Epidermal melanocyte (primary cell): ENCODE measurements at regions not wholly inside any gene's neighbourhood (a gene's known extent, or its start where the extent isn't known, plus 50 kb on each side); places are given as distances from the start of the nearest gene placed in this dataset.

Source experiments
- DNase-seq: peaks from one replicate; pipeline ENCODE4 v3.0.0; 2011; ENCODE audit warnings: low spot score; ENCODE audit not compliant: insufficient read length

DNA sequence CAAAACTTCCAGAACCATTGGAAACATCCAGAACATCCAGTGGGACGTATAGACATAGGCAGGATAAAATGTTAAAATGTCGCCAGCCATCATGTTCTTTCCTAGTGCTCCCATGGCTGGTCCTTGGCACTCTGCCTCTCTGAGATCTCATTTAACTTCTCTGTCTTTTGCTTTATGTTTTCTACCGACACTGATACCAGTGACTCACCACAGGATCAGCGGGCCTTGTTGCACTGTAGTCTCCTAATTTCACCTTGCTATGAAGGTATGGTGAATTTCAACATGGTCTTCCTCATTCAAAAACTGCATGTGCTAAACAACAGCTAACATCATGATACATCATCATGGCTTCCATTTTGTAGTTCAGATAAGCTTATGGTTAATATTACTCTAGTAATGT is 521.0 kb upstream of the IGFBP7 start:
- DNase-seq = no peak

GRCh38 chr4:57628004-57628403 is 517.8 kb upstream of the IGFBP7 start:
- DNase-seq = no peak

GRCh38 chr4:57614257-57614932 is 504.2 kb upstream of the IGFBP7 start:
- no peak for DNase-seq

DNA sequence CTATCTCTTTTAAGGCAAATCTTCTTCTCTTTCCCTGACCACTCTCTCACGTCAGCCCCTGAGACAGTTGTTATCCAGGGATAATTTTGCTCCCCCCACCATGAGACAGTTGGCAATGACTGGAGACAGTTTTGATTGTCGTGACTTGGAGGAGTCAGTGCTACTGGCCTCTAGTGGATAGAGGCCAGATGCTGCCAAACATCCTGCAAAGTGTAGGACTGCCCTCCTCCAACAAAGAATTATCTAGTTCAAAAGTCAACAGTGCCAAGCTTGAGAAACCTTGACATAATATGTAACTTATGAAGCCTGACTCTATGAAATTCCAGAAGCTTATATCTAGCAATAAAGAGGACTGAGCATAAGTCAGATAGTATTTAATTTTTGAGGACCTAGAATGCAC is 502.1 kb upstream of the IGFBP7 start:
- DNase-seq = no peak

DNA sequence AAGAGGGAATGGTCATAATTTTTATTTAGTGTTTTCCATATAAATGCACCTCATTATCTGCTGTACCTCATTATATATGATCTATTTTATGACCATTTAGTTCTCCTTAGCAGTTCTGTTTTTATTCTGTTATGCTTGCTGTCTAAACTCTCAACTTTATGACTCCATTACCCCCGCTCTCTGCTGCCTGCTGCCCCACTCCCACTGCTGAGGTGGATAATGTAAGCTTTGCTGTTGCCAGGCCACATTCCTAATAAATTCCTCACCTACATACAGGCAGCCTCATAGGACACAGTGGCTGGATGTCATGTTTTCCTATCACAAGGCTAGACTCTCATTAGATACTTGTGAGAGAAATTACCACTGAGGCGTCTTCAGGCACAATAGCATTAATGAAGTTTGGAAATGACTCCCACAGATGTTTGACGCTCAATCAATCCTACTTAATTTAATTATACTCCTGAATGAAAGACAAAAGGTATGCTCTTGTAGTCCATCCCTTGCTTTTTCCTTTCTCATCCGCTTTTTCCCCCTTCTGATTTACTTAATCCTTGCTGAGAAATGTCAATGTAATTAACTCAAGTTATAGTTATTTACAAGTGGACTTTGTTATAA is 497.5 kb upstream of the IGFBP7 start:
- no peak for DNase-seq

DNA sequence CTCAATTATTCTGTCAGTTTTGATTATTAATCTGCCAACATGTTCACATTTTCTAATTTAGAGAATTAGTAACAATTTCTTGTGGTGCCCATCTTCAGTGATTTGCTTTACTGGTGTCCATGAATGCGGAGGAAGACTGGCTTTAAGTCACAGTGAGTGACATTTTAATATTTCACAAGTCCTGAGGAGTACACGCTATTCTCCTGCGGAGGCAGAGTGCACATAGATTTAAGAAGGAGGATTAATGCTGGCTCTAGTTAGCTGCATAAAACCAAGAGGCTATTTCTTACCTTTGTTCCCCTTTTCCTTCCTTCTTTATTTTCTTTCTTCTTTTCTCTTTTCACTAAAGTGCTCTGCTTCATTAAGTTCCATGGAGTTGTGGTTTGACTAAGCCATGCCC is 495.2 kb upstream of the IGFBP7 start:
- DNase-seq = no peak

GRCh38 chr4:57602141-57602540 is 492.0 kb upstream of the IGFBP7 start:
- DNase-seq = no peak

GRCh38 chr4:57591073-57591472 is 480.9 kb upstream of the IGFBP7 start:
- DNase-seq = no peak

DNA sequence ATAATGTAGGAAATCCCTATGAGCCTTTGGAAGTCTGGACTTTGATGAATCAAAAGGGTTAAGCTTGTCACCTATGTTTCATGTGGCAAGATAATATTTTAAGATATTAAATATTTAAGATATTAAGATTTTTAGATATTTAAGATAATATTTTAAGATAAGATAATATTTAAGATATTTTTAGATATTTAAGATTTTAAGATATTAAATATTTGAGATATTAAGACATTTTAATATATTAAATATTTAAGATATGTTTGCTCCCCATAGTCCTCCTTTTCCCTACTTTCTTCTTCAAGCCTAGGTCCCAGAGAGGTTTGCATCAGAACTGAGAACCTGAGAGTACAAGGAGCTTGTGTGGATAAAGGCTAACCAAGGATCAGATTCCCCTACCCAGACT is 478.4 kb upstream of the IGFBP7 start:
- no peak for DNase-seq

DNA sequence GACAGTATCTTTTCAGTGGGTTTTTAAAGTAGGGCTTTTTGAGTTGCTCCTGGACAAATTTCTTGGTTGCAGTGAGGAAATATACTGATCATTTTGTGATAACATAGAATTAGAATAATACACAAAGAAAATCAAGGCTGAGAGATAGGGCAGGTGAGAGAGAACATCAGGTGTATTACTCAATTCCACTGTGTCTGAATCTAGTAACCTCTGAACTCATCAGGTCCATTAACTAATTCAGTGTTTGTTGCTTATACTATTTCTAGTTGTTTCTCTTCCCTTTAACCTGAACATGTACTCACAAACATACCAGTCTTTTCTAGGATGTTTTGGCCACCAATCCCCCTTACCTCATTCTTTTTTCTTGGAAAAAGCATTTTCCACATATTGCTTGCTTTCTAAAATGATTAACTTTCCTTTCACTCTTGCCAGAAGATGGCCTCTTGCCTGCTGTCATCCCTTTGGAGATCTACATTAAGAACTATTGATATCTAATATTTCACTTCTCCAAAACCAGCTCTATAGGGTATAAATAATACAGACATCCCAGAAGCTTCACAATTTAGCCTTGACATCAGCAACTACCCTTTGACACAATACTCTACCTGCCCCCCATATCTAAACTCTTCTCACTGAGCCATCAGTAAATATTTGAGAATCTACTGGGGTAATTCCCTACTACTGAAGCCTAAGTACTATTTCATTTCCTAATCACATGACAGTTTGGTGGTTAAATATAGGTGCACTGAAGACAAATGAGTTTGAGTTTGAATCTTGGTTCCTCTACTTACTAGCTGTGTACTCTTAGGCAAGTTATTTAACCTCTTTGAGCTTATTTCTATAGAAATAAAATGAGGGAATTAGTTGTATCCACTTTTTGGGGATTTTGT is 470.8 kb upstream of the IGFBP7 start:
- no peak for DNase-seq

DNA sequence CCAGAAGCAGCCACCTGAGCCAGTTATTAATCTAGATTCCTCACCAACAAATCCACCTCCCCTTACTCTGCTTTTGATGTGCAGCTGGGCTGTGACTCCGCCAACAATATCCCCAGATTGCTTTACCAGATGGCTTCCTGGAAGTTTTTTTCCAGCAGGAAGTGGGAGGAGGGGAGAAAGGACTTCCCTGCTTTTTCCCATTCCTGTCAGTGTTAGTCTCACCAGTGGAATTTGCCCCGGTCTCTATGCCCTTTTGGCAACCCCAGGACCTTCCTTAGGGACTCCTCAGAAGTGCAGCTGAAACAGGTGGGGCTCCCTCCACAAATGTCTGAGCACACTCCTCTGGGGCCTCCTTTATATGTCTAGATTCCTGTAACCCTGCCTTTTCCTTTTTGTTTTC is 465.2 kb upstream of the IGFBP7 start:
- DNase-seq = no peak

GRCh38 chr4:57554556-57555092 is 444.4 kb upstream of the IGFBP7 start:
- DNase-seq = no peak

- no peak for DNase-seq
Measured at GRCh38 chr4:57553728-57554127, 443.5 kb upstream of the IGFBP7 start.

- DNase-seq = no peak
Measured at GRCh38 chr4:57550198-57550597, 440.0 kb upstream of the IGFBP7 start.

- no peak for DNase-seq
Measured at GRCh38 chr4:57548856-57549255, 438.7 kb upstream of the IGFBP7 start.

DNA sequence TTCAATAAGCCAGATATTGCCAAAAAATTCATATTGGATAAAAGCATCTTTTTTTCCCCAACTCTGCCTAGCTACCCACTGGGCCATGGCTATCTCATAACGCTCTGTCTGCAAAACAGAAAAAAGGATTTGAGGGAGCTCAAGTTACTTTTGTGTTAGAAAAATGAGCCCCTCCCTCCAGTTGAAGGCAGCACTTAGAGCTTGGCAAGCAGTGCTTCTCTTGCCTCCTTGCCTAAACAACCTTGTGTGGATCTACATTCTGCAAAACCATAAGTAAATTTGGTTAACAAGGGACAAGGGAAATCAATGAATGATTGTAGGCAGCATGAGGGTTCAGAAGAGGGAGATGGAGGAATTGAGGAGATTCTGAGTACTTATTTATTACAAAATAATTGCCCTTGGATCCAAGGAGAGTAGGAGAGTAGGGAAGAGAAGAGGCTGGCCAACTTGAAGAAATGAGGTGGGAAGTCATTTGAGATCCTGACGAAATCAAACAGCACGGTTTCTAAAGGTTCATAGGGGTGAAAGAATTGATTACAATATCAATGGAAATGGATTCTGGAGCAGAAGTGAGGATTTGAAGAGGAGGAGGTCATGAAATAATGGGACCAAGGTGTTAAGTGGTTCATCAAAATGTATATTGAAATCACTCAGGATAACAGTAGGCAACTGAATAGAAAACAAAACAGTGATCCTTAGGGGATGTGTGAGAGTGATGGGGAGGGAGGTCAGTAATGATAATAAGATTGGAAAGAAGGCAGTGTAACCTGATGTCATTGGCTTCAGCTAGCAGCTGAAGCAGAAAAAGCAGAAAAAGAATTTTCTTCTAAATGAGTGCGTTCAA is 434.8 kb upstream of the IGFBP7 start:
- no peak for DNase-seq

- no peak for DNase-seq
Measured at GRCh38 chr4:57504797-57505530, 394.8 kb upstream of the IGFBP7 start.

- no peak for DNase-seq
Measured at GRCh38 chr4:57504139-57504538, 394.0 kb upstream of the IGFBP7 start.

DNA sequence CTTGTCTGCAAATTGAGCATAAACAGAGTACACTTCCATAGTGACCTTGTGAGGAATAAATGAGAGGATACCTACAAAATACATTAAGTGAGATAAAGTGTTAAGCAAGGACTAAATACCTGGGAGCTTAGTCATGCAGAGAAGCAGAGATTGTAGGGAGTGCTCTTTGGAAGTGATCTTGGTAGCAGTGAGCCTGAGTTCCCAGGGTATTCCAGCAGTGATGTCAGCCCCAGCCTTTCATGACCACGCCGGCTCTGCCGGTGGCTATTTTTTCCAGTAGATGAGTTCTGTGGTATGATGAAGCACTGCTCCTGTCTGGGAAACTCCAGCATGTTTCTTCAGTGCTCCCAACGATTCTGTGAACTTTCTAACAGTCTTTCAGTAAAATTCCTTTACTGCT is 391.5 kb upstream of the IGFBP7 start:
- no peak for DNase-seq

DNA sequence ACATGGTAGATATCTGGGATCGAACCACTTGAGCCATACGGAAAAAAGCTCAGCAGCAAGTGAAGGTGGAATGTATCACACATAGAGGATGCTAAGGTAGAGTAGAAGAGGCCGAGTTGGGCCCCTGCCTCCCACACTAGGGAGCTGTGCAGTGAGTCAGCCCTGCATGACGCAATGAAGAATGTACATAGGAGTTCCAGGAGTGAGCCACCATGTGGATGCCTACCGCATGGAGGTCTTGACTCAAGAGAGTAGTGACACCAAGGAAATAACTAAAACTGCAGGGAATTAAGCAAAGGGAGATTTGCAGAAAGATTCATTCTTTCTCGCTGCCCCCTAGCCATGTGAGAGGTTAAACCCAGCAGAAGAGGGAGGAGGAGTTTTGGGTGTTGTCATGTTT is 389.6 kb upstream of the IGFBP7 start:
- no peak for DNase-seq

DNA sequence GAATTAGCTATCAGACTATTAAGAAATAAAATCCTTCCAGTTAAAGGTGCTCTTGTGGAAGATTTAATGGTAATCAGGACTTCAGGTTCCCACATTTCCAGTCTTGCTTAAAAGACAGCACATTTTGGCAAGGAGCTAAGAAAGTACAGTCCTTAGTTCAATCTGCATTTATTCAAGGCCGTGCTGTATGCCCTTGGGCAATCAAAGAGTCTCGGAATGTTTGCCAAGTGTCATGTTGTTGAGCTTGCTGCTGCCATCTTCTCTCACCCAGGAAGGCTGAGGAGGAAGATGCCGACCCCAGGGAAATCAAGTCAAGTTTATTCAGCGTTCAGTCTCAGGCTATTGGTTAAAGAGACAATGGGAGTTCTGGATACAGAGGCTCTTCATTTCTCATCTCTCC is 388.1 kb upstream of the IGFBP7 start:
- DNase-seq = no peak
